GM21786 (cell line): ENCODE measurements at regions not wholly inside any gene's neighbourhood (a gene's known extent, or its start where the extent isn't known, plus 50 kb on each side); places are given as distances from the start of the nearest gene placed in this dataset.
"Not testable (repeated sequence)": the region's sequence is repeated elsewhere in the genome, so short reads cannot be mapped to it uniquely, and the experiment has no call there.

Experiments
- ATAC-seq: cut with Tn5 transposase; IDR thresholded peaks from one replicate; pipeline ENCODE4 v1.9.1; 2021; ENCODE audit not compliant: unreplicated experiment

DNA sequence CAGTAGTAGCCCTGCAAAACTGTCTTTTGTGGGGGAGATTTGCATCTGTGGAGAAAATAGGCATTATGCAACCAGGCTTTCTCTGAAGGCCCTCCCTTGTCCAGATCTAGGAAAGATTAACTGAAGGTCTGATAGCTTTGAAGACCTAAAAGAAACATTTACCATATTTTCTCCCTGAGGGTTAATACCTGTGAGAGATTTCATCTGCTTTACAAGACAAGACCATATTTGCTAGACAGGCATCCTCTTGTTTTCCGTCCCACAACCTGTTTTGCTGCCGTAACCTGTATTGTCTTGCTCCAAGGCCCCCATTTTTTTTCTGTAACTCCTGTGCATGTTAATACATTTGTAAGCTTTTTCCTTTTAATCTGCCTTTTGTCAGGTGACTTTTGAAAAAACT lies 1985.2 kb upstream of the CDH9 start:
- no peak for ATAC-seq

DNA sequence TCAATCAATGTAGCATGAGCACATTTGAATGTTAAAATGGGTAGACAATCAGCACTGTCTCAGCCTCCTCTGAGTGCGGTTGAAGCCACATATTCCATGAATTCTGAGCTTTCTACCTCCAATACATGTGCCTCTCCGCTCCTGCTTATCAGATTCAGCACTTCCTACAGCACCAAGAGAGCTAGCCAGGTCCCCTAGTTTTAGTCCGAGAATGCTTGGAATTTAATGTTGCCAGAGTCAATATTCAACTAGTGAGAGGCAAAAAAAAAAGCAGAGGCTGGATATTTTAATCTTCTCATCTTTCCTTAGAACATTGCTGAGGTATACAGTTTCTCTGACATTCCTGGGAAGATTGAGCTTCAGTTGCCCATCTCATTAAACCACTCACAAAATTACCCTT lies 1979.1 kb upstream of the CDH9 start:
- no peak for ATAC-seq

- no peak for ATAC-seq
These were observed 1977.7 kb upstream of the CDH9 start for GRCh38 chr5:29016067-29016466.

DNA sequence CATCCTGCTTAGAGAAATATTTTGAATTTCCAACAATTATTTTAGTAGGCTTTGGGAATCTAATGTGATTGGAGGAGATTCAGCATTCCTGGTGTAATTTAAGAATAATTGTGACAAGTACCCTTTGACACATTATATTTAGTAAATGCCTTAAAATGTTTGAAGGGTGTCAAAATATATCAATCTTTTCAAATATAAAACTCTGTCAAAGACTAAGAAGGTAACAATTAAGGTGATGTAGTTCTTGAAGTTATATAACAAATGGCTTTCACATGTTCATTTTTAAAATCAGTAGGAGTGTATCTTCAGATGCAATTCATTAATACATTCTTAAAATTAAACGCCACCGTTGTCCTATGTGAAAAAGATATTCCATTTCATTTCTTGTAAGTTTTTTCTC lies 1977.1 kb upstream of the CDH9 start:
- no peak for ATAC-seq

DNA sequence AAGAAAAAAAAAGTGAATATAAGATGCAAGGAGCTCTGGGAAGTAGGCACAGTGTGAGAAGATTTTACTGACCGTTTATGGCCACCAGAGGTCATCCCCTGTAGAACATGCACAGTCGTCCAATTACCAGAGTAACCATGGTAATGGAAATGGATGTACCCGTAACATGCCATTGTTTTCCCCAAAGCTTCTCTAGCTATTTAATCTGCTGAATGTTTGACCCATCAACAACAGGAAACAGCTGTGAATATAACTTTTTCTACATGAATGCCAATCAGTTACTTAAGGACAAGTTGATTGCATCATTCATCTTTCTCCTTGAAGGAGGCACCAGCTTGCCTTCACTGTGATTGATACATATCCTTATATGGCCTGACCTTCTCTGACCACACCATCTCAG lies 1967.0 kb upstream of the CDH9 start:
- no peak for ATAC-seq

DNA sequence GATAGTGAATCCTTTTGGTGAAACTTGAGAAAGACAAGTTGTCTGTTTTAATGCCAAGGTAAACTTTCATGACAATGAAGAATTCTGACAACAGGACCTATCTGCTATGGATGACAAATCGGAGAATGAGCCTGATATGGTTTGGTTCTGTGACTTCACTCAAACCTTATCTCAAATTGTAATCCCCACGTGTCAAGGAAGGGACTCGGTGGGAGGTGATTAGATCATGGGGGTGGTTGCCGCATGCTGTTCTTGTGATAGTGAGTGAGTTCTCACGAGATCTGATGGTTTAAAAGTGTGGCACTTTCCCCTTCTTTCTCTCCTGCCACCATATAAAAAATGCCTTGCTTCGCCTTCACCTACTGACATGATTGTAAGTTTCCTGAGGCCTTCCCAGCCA lies 1964.1 kb upstream of the CDH9 start:
- no peak for ATAC-seq

- ATAC-seq = no peak
These were observed 1963.3 kb upstream of the CDH9 start for GRCh38 chr5:29001666-29002065.

GRCh38 chr5:28984639-28985038 lies 1946.3 kb upstream of the CDH9 start:
- ATAC-seq = no peak

GRCh38 chr5:28975508-28975907 lies 1937.1 kb upstream of the CDH9 start:
- no peak for ATAC-seq

DNA sequence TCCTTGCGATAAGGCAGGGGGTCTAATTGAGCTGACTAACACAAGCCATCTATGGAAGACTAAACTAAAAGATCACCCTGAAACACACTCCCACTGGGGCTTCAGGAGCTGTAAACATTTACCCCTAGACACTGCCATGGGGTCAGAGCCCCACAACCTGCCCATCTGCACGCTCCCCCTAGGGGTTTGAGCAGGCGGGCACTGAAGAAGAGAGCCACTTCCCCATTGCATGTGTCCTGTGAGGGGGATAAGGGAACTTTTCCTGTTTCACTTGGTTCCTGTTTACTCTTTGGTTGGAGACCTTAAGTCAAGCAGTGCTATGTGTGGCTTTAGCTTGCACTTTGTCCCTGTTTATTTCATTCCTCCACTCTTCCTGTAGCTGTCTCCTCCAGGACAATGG lies 1929.5 kb upstream of the CDH9 start:
- no peak for ATAC-seq

DNA sequence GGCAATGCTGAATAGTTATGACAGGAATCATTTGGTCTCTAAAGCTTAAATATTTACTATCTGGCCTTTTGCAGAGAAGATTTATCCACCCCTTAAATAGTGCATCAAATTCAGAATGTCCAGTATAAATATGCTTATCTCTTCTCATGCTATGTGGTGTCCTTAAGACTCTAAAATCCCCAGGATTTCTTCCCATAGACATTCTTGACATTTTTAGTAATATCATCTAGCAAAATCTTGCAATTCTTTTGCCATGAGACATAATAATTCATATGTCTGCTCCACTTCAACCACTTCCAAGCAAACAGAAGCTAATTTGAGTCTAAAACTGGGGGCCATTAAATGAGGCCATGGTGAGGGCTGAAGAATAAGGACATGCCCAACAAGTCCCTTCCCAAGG lies 1923.4 kb upstream of the CDH9 start:
- ATAC-seq = no peak

GRCh38 chr5:28958581-28958980 lies 1920.2 kb upstream of the CDH9 start:
- no peak for ATAC-seq

DNA sequence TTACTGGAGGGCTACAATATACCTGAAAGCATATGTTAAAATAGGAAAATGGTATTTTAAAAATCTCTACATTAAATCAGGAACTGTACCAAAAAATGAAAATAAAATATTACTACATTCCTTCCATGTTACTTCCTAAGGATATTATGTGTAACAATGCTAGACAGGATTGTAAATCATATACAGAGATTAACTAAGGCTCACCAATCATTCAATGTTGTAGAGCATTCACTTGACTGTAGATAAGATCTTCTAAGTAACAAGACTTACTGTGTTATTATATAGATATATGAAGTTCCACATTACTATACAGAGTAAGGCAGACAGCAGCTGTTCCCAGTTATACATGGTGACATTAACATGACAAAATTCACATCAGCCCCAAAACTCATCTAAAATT lies 1919.1 kb upstream of the CDH9 start:
- no peak for ATAC-seq

DNA sequence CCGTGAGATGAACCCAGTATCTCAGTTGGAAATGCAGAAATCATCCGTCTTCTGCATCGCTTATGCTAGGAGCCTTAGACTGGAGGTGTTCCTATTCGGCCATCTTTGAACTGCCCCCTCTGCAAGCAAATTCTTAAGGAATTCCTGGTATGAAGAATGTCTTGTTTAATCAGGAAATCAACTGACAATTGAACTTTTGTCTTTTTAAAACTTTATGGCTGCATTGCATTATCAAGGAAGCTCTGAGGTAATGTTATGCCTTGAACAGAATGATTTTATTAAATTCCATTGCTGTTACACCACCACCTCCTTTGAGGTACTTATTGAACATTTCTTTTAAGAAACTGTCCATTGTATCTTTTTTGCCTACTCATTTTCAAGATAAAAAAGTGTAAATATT lies 1915.7 kb upstream of the CDH9 start:
- no peak for ATAC-seq

- ATAC-seq = no peak
These were observed 1909.5 kb upstream of the CDH9 start for GRCh38 chr5:28947865-28948264.

GRCh38 chr5:28945859-28946258 lies 1907.5 kb upstream of the CDH9 start:
- ATAC-seq = no peak

GRCh38 chr5:28929366-28929765 lies 1891.0 kb upstream of the CDH9 start:
- not testable (repeated sequence) for ATAC-seq

GRCh38 chr5:28928327-28928790 lies 1890.0 kb upstream of the CDH9 start:
- not testable (repeated sequence) for ATAC-seq

- ATAC-seq = no peak
These were observed 1889.4 kb upstream of the CDH9 start for GRCh38 chr5:28927559-28928326.

- ATAC-seq = no peak
These were observed 1888.0 kb upstream of the CDH9 start for GRCh38 chr5:28926422-28926821.

DNA sequence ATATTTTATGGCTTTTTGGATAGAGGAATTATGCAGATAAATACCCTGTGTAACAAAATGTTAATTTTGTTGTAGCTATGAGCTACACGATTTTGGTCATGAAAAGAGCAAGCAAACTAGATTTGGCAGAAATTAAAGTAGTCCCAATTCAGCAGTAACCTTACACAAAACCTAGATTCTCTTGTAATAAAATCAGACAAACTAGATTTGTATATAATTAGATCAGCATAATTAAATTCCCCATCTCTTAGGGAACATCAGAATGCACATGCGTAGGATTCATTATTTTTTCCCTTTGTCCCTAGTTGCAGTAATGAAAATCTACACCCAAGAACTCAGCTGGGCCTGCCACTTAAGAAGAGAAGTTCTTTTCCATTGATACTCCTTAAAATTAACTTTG lies 1879.2 kb upstream of the CDH9 start:
- ATAC-seq = no peak

- no peak for ATAC-seq
These were observed 1875.9 kb upstream of the CDH9 start for GRCh38 chr5:28914297-28914696.

DNA sequence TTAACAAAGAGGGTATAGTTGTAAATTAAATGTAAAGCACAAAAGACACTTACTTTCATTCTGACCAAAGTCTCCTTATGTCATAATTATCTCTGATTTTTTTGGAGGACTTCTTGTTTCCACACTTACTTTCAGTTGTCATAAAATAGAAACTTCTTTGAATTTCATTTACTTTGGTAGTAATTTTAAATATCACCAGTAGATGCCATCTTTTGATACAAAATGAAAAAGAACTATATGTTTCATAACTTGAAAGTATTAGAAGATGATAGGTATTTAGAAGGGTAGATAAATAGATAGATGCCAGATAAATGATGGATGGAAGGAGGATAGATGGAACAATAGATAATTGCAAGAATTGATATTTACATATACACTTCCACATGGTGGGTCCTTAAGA lies 1865.3 kb upstream of the CDH9 start:
- no peak for ATAC-seq
